ENCODE measurements at regions not wholly inside any gene's neighbourhood (a gene's known extent, or its start where the extent isn't known, plus 50 kb on each side); places are given as distances from the start of the nearest gene placed in this dataset.
"Not testable (repeated sequence)": the region's sequence is repeated elsewhere in the genome, so short reads cannot be mapped to it uniquely, and the experiment has no call there.

GRCh38 chr20:12849225-12849910, 159.4 kb upstream of the SPTLC3 start:
- DNase-seq (ENCODE audit: extremely low read depth in 1 of 2, low read depth in 1 of 2): no peak

GRCh38 chr20:12857643-12858042, 151.1 kb upstream of the SPTLC3 start:
- not testable (repeated sequence) for DNase-seq (ENCODE audit: extremely low read depth in 1 of 2, low read depth in 1 of 2)

- DNase-seq (ENCODE audit: extremely low read depth in 1 of 2, low read depth in 1 of 2): no peak
Observed at GRCh38 chr20:12860619-12861247, 148.0 kb upstream of the SPTLC3 start.

- DNase-seq (ENCODE audit: extremely low read depth in 1 of 2, low read depth in 1 of 2): no peak
Observed at GRCh38 chr20:12869669-12870068, 139.1 kb upstream of the SPTLC3 start.

- DNase-seq (ENCODE audit: extremely low read depth in 1 of 2, low read depth in 1 of 2): no peak
Observed at GRCh38 chr20:12870588-12870987, 138.2 kb upstream of the SPTLC3 start.

GRCh38 chr20:12874933-12875332, 133.8 kb upstream of the SPTLC3 start:
- DNase-seq (ENCODE audit: extremely low read depth in 1 of 2, low read depth in 1 of 2): no peak

GRCh38 chr20:12875510-12875909, 133.3 kb upstream of the SPTLC3 start:
- DNase-seq (ENCODE audit: extremely low read depth in 1 of 2, low read depth in 1 of 2): no peak

- no peak for DNase-seq (ENCODE audit: extremely low read depth in 1 of 2, low read depth in 1 of 2)
Observed at GRCh38 chr20:12882832-12883506, 125.8 kb upstream of the SPTLC3 start.

GRCh38 chr20:12883507-12883885, 125.3 kb upstream of the SPTLC3 start:
- no peak for DNase-seq (ENCODE audit: extremely low read depth in 1 of 2, low read depth in 1 of 2)

GRCh38 chr20:12886618-12887363, 122.0 kb upstream of the SPTLC3 start:
- DNase-seq (ENCODE audit: extremely low read depth in 1 of 2, low read depth in 1 of 2): no peak

GRCh38 chr20:12891643-12892042, 117.1 kb upstream of the SPTLC3 start:
- DNase-seq (ENCODE audit: extremely low read depth in 1 of 2, low read depth in 1 of 2): no peak

- DNase-seq (ENCODE audit: extremely low read depth in 1 of 2, low read depth in 1 of 2): no peak
Observed at GRCh38 chr20:12893019-12893418, 115.8 kb upstream of the SPTLC3 start.

GRCh38 chr20:12893653-12894052, 115.1 kb upstream of the SPTLC3 start:
- no peak for DNase-seq (ENCODE audit: extremely low read depth in 1 of 2, low read depth in 1 of 2)

GRCh38 chr20:12894089-12894488, 114.7 kb upstream of the SPTLC3 start:
- DNase-seq (ENCODE audit: extremely low read depth in 1 of 2, low read depth in 1 of 2): no peak

GRCh38 chr20:12896180-12896579, 112.6 kb upstream of the SPTLC3 start:
- DNase-seq (ENCODE audit: extremely low read depth in 1 of 2, low read depth in 1 of 2): no peak

- DNase-seq (ENCODE audit: extremely low read depth in 1 of 2, low read depth in 1 of 2): no peak
Observed at GRCh38 chr20:12902992-12903391, 105.8 kb upstream of the SPTLC3 start.

GRCh38 chr20:12906361-12906760, 102.4 kb upstream of the SPTLC3 start:
- no peak for DNase-seq (ENCODE audit: extremely low read depth in 1 of 2, low read depth in 1 of 2)

- no peak for DNase-seq (ENCODE audit: extremely low read depth in 1 of 2, low read depth in 1 of 2)
Observed at GRCh38 chr20:12911372-12911771, 97.4 kb upstream of the SPTLC3 start.

- no peak for DNase-seq (ENCODE audit: extremely low read depth in 1 of 2, low read depth in 1 of 2)
Observed at GRCh38 chr20:12913781-12914443, 94.9 kb upstream of the SPTLC3 start.

- DNase-seq (ENCODE audit: extremely low read depth in 1 of 2, low read depth in 1 of 2): no peak
Observed at GRCh38 chr20:12914804-12915203, 94.0 kb upstream of the SPTLC3 start.

- no peak for DNase-seq (ENCODE audit: extremely low read depth in 1 of 2, low read depth in 1 of 2)
Observed at GRCh38 chr20:12916699-12917098, 92.1 kb upstream of the SPTLC3 start.
